A673 (cell line): ENCODE measurements at regions not wholly inside any gene's neighbourhood (a gene's known extent, or its start where the extent isn't known, plus 50 kb on each side); places are given as distances from the start of the nearest gene placed in this dataset.

Experiments used
- EZH2 ChIP-seq: fragments of 200-600 bp; sonication (generic); IDR thresholded peaks from 2 replicates; pipeline ENCODE4 v1.6.1; 2017; ENCODE audit warnings: borderline replicate concordance, low read depth, mild to moderate bottlenecking, mixed read lengths, antibody characterized with exemption, low read length; ENCODE audit not compliant: poor library complexity, severe bottlenecking
- TF ChIP-seq, protein P1 (sequence below): fragments of 300-800, 200-600 bp; sonication (generic); conservative IDR thresholded peaks from 2 replicates; pipeline ENCODE4 v1.5.1; 2017; ENCODE audit warnings: low read depth, mild to moderate bottlenecking, antibody characterized with exemption, low read length, moderate library complexity, mixed read lengths

DNA sequence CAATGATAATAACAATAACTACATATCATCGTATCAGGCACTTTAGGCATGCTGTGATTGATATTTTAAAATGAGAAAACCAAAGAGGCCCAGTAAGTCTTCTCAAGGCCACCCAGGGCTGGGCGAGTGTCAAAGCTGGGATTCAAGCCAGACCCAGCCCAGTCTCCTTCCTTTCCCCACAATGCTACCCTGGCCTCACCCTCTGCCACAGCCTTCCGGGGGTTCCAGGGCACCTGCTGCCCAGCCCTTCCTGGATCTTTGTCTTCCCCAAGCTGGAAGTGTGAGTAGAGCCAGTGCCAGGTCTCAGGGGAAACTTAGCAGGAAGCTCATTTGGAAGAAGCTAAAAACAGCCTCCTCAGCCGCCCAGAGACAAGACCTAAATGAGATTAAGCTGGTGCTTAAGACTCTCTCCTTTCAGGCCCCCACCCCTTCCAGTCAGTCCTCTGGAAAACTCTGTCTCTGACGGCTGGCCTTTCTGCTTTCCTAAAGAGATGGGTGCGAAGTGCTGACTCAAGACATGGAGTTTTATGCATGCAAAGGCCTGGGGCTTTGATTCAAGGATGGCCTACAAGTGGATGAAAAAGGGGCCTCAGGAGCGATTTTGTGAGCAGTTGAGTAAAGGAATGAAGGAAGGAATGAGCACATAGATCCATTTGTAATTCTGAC lies 184.2 kb downstream of the KCNA5 start:
- TF ChIP-seq, protein P1, sequence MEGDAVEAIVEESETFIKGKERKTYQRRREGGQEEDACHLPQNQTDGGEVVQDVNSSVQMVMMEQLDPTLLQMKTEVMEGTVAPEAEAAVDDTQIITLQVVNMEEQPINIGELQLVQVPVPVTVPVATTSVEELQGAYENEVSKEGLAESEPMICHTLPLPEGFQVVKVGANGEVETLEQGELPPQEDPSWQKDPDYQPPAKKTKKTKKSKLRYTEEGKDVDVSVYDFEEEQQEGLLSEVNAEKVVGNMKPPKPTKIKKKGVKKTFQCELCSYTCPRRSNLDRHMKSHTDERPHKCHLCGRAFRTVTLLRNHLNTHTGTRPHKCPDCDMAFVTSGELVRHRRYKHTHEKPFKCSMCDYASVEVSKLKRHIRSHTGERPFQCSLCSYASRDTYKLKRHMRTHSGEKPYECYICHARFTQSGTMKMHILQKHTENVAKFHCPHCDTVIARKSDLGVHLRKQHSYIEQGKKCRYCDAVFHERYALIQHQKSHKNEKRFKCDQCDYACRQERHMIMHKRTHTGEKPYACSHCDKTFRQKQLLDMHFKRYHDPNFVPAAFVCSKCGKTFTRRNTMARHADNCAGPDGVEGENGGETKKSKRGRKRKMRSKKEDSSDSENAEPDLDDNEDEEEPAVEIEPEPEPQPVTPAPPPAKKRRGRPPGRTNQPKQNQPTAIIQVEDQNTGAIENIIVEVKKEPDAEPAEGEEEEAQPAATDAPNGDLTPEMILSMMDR: no peak
- no peak for TF ChIP-seq EZH2
